ENCODE measurements at regions not wholly inside any gene's neighbourhood (a gene's known extent, or its start where the extent isn't known, plus 50 kb on each side); places are given as distances from the start of the nearest gene placed in this dataset.

DNA sequence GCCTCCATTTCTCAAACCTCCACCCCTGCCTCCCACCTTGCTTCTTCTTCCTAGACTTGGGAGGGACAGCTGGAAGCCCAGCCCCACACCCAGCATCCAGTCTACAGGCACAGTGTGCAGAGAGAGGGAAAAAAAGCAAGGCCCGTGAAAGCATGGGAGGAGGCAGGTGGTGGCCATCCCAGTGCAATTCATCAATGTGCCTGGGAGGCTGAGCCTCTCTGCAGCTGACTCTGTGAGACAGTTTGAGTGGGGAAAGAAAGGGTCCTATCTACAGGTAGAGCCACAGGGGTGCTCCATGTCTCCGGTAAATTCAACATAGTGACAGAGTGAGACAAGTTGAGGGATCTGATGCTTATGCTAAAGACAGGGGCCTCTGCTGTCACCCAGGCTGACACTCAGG is 340.6 kb downstream of the DYSF start:
- intact Hi-C loops (cut with DNase I), result loop anchor here (10.0 kb wide), 1 partner anchor 249 kb away; no protein-coding TSS in a partner anchor
- Histone ChIP-seq H3K4me3 (no peak overlapping the region), H3K27me3 (no peaks in the 10 kb centered on the region), H3K4me1 (no peaks in the 10 kb centered on the region), H3K27ac (no peak overlapping the region), H3K9me3 (no peaks in the 10 kb centered on the region), H3K36me3 (no peaks in the 10 kb centered on the region)
- WGBS, 2 donors, result 93 to 100% methylated on average over 1 to 2 of the region's 2 CpGs
- TF ChIP-seq POLR2A (IDR thresholded peaks at IDR 0.05), result no peak
- TF ChIP-seq, protein P1, sequence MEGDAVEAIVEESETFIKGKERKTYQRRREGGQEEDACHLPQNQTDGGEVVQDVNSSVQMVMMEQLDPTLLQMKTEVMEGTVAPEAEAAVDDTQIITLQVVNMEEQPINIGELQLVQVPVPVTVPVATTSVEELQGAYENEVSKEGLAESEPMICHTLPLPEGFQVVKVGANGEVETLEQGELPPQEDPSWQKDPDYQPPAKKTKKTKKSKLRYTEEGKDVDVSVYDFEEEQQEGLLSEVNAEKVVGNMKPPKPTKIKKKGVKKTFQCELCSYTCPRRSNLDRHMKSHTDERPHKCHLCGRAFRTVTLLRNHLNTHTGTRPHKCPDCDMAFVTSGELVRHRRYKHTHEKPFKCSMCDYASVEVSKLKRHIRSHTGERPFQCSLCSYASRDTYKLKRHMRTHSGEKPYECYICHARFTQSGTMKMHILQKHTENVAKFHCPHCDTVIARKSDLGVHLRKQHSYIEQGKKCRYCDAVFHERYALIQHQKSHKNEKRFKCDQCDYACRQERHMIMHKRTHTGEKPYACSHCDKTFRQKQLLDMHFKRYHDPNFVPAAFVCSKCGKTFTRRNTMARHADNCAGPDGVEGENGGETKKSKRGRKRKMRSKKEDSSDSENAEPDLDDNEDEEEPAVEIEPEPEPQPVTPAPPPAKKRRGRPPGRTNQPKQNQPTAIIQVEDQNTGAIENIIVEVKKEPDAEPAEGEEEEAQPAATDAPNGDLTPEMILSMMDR (IDR thresholded peaks at IDR 0.05), result no peak
- no peak for DNase-seq

DNA sequence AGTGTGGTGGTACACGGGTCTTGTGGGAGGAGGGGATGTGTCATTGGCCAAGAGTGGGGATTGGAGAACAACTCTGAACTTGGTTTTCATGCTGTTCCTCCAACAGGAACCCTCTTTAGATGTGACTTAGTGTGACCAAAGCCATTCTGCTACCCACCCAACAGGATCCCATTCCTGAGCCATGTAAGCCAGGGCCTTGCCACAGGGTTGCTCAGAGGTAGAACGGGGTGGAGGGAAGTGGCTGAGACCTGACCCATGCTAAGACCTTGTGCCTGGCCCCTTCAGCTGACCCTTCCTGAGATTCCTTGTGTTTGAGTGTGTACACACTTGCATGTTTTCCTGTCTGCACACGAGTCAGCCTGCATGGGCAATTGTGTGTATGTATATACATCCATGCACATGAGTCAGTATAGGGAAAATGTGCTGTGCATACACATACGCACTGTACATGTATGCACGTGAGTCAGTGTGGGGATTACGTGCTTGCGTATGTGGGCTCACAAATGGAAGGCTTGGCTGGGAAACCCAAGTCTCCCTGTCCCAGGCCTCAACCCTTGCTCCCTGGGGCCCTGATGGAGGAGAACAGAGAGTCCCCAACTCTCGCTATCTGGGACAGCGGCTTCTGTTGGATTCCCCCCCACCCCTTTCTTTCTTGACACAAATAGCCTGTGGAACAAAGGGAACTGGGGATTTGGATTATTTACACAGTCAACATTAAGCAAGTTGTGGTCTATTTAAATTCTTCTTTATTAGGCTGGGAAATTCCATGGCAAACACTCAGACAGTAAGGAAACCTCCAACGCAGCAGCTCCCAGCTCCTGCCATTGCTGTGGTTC is 339.8 kb downstream of the DYSF start:
- WGBS, 2 donors, result 58 to 60% methylated on average over 9 of the region's 10 CpGs
- Histone ChIP-seq H3K36me3 (no peaks in the 10 kb centered on the region), H3K27me3 (no peaks in the 10 kb centered on the region), H3K4me3 (no peak overlapping the region), H3K27ac (no peak overlapping the region), H3K4me1 (no peaks in the 10 kb centered on the region), H3K9me3 (no peaks in the 10 kb centered on the region)
- TF ChIP-seq, protein P1 (IDR thresholded peaks at IDR 0.05), result no peak
- no peak for TF ChIP-seq POLR2A (IDR thresholded peaks at IDR 0.05)
- DNase-seq, result no peak
- intact Hi-C loops (cut with DNase I), result loop anchor here (10.0 kb wide), 1 partner anchor 248 kb away; no protein-coding TSS in a partner anchor

DNA sequence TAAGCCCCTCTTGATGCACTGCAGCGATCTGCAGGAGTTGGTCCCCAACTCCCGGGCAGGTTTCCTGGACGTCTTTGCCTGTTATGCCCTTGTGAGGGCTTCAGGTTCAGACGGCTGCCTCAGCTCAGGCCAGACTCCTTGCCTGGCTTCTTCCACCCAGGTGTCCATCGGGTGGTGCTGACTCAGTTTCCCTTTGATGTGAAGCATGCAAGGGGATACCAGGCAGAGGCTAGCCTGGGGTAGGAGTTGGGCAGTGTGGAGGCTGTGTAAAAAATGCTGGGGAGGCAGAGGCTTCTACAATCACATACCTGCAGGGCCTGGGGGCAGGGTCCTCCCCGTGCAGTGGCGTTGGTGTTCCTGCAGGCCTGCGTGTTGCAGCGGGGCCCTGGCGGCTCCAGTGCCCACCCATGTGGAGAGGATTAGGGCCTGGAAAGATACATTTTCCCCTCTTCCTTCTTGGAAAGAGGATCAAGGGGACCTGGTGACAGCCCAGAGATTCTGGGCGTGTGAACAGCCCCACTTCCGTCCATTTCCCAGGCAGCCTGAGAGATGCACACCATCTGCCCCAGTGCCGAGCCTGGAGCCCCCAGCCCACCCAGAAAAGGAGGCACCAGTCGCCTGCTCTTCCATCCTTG is 338.3 kb downstream of the DYSF start:
- no peaks in the 10 kb centered on the region for H3K9me3 ChIP-seq
- no peaks in the 10 kb centered on the region for H3K4me1 ChIP-seq
- WGBS, 2 donors, result 75 to 79% methylated on average over 6 of the region's 14 CpGs
- H3K4me3 ChIP-seq, result no peak overlapping the region
- no peak for DNase-seq
- no peaks in the 10 kb centered on the region for H3K27me3 ChIP-seq
- TF ChIP-seq, protein P1 (IDR thresholded peaks at IDR 0.05), result no peak
- no peak for TF ChIP-seq POLR2A (IDR thresholded peaks at IDR 0.05)
- H3K27ac ChIP-seq, result no peak overlapping the region
- no peaks in the 10 kb centered on the region for H3K36me3 ChIP-seq
- intact Hi-C loops (cut with DNase I), result loop anchor here (10.0 kb wide), 1 partner anchor 247 kb away; no protein-coding TSS in a partner anchor

DNA sequence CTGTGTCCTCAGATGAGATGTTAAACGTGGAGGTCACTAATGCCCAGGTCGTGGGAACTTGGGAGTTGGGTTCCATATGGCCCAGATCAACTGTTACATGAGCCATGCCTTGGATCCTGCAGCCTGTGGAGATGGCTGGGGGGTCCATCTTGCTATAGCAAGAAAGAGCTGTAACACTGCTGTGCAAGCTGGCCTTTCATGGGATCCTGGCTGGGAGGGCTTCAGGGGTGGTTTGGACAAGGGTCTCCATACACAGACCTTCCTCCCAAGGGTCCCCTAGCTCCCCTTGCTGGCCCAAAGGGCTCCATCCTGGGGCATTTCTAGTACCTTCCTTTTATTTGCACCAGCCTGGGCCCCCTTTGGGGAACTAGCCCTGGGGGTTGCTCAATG is 337.7 kb downstream of the DYSF start:
- Histone ChIP-seq H3K27ac (no peak overlapping the region), H3K4me3 (no peak overlapping the region), H3K4me1 (no peaks in the 10 kb centered on the region), H3K36me3 (no peaks in the 10 kb centered on the region), H3K9me3 (no peaks in the 10 kb centered on the region), H3K27me3 (no peaks in the 10 kb centered on the region)
- TF ChIP-seq, protein P1 (IDR thresholded peaks at IDR 0.05), result no peak
- no peak for TF ChIP-seq POLR2A (IDR thresholded peaks at IDR 0.05)
- 50% methylated on average over 1 of the region's 2 CpGs; no CpG with 5 or more reads in 1 of the 2 donors for WGBS, 2 donors
- no peak for DNase-seq
- intact Hi-C loops (cut with DNase I), result loop anchor here (10.0 kb wide), 1 partner anchor 246 kb away; no protein-coding TSS in a partner anchor
